PC-9 (cell line): ENCODE measurements at regions not wholly inside any gene's neighbourhood (a gene's known extent, or its start where the extent isn't known, plus 50 kb on each side); places are given as distances from the start of the nearest gene placed in this dataset.

ENCODE experiments used
- EZH2 ChIP-seq: fragments of 200-600 bp; sonication (generic); IDR thresholded peaks from 2 replicates; pipeline ENCODE4 v1.8.0; 2017; ENCODE audit warnings: antibody characterized with exemption, low read depth
- TF ChIP-seq, protein P1 (sequence below): fragments of 200-600 bp; sonication (generic); conservative IDR thresholded peaks from 2 replicates; pipeline ENCODE4 v1.6.1; 2017; ENCODE audit warnings: mixed run types, antibody characterized with exemption, mild to moderate bottlenecking, moderate library complexity

- TF ChIP-seq, protein P1, sequence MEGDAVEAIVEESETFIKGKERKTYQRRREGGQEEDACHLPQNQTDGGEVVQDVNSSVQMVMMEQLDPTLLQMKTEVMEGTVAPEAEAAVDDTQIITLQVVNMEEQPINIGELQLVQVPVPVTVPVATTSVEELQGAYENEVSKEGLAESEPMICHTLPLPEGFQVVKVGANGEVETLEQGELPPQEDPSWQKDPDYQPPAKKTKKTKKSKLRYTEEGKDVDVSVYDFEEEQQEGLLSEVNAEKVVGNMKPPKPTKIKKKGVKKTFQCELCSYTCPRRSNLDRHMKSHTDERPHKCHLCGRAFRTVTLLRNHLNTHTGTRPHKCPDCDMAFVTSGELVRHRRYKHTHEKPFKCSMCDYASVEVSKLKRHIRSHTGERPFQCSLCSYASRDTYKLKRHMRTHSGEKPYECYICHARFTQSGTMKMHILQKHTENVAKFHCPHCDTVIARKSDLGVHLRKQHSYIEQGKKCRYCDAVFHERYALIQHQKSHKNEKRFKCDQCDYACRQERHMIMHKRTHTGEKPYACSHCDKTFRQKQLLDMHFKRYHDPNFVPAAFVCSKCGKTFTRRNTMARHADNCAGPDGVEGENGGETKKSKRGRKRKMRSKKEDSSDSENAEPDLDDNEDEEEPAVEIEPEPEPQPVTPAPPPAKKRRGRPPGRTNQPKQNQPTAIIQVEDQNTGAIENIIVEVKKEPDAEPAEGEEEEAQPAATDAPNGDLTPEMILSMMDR: no peak
- no peak for TF ChIP-seq EZH2
Measured at GRCh38 chr5:19285286-19285685, 702.7 kb downstream of the CDH18 start.
